SK-N-SH treated with all-trans-retinoic acid at 6 μM for 48 hours (cell line): ENCODE measurements at regions not wholly inside any gene's neighbourhood (a gene's known extent, or its start where the extent isn't known, plus 50 kb on each side); places are given as distances from the start of the nearest gene placed in this dataset.
"Not testable (repeated sequence)": the region's sequence is repeated elsewhere in the genome, so short reads cannot be mapped to it uniquely, and the experiment has no call there.

ENCODE experiments used
- ARNTL ChIP-seq: fragments of 450-650 bp; formaldehyde crosslinking; IDR thresholded peaks from 2 replicates; pipeline ENCODE4 v1.5.0; 2020; ENCODE audit warnings: low read depth, mild to moderate bottlenecking, moderate library complexity, borderline replicate concordance
- RARB ChIP-seq: fragments of 250-450 bp; sonication (Bioruptor Pico); IDR thresholded peaks from 2 replicates; pipeline ENCODE4 v1.8.0; 2021; ENCODE audit warnings: mild to moderate bottlenecking, moderate library complexity
- TCF4 ChIP-seq: fragments of 250-450 bp; sonication (Bioruptor Pico); IDR thresholded peaks from 2 replicates; pipeline ENCODE4 v1.8.0; 2021; ENCODE audit warnings: mild to moderate bottlenecking, moderate library complexity, borderline replicate concordance
- ZC3H10 ChIP-seq: fragments of 250-450 bp; sonication (Bioruptor Pico); IDR thresholded peaks from 2 replicates; pipeline ENCODE4 v1.5.1; 2021; ENCODE audit warnings: mild to moderate bottlenecking, moderate library complexity
- ZFP30 ChIP-seq: fragments of 450-650 bp; formaldehyde crosslinking; IDR thresholded peaks from 2 replicates; pipeline ENCODE4 v1.5.0; 2022; ENCODE audit warnings: mild to moderate bottlenecking, moderate library complexity
- TF ChIP-seq, protein P1 (sequence below): fragments of 250-450 bp; sonication (Bioruptor Pico); IDR thresholded peaks from 2 replicates; pipeline ENCODE4 v1.5.1; 2020; ENCODE audit warnings: low read depth, mild to moderate bottlenecking, moderate library complexity
- TF ChIP-seq, protein P2 (sequence below): fragments of 250-450 bp; sonication (Bioruptor Pico); IDR thresholded peaks from 2 replicates; pipeline ENCODE4 v1.8.0; 2021; ENCODE audit warnings: low read depth, mild to moderate bottlenecking, moderate library complexity, borderline replicate concordance

DNA sequence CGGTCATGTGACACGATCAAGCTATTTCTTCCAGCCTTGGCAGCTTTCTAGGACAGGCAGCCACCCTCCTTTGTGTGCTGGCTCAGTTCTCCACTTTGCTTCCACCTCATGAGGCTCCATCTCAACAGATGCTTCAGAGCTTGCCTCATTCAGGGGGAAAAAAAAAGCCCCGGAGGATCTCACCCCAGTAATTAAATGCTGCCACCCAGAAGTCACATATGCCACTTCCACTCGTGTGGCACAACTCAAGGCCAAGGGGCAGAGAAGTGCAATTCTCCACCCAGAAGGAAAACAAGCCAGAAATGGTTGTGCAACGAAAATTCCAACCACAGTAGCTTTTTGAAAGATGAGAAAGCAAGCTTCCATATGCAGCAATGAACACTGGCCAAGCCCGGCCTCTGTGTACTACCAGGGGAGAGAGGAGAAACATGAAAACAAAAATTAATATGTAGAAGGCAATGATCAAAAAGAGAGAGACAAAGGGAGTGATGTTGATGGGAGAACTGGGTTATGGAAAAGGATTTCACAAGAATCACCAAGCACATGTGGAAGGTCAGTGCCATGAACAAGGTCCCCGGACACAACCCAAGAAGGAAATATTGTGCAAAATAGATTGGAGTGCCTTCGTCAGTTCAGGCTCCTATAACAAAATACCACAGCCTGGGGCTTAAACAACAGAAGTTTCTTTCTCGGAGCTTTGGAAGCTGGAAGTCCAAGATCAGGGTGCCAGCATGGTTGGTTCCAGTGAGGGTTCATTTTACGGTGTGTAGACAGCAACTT lies 113.3 kb upstream of the RRN3 start:
- TF ChIP-seq, protein P1, sequence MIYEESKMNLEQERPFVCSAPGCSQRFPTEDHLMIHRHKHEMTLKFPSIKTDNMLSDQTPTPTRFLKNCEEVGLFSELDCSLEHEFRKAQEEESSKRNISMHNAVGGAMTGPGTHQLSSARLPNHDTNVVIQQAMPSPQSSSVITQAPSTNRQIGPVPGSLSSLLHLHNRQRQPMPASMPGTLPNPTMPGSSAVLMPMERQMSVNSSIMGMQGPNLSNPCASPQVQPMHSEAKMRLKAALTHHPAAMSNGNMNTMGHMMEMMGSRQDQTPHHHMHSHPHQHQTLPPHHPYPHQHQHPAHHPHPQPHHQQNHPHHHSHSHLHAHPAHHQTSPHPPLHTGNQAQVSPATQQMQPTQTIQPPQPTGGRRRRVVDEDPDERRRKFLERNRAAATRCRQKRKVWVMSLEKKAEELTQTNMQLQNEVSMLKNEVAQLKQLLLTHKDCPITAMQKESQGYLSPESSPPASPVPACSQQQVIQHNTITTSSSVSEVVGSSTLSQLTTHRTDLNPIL, result not testable (repeated sequence)
- TF ChIP-seq ARNTL, RARB, TCF4, ZFP30, ZC3H10 (CRISPR knock-in tag): not testable (repeated sequence)
- TF ChIP-seq, protein P2, sequence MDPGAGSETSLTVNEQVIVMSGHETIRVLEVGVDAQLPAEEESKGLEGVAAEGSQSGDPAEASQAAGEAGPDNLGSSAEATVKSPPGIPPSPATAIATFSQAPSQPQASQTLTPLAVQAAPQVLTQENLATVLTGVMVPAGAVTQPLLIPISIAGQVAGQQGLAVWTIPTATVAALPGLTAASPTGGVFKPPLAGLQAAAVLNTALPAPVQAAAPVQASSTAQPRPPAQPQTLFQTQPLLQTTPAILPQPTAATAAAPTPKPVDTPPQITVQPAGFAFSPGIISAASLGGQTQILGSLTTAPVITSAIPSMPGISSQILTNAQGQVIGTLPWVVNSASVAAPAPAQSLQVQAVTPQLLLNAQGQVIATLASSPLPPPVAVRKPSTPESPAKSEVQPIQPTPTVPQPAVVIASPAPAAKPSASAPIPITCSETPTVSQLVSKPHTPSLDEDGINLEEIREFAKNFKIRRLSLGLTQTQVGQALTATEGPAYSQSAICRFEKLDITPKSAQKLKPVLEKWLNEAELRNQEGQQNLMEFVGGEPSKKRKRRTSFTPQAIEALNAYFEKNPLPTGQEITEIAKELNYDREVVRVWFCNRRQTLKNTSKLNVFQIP, result not testable (repeated sequence)
